IMR-90 (cell line): ENCODE measurements at regions not wholly inside any gene's neighbourhood (a gene's known extent, or its start where the extent isn't known, plus 50 kb on each side); places are given as distances from the start of the nearest gene placed in this dataset.
A peak's percentile ranks its signal among the peaks of the same experiment; 100 is the strongest.

Source experiments
- ATAC-seq: fragments of 200-7000 bp; cut with Tn5 transposase; 2 replicates; pipeline ENCODE4 v1.9.1; 2020; ENCODE audit warnings: low read depth, mild to moderate bottlenecking, moderate library complexity
- BruUV-seq: library from RNA; stranded (reverse); fragments of 400-500 nt; replicated peaks from 2 replicates; lab custom pipeline; 2021; lab: Mats Ljungman, UMichigan
- CTCF ChIA-PET: fragments of 300-600 bp; formaldehyde crosslinking; extraction: SDS; loops from one replicate; lab custom pipeline; 2021; ENCODE audit warnings: antibody characterized with exemption; lab: Yijun Ruan, JAX
- POLR2A ChIA-PET: fragments of 300-600 bp; sonication (Branson Sonifier 250); formaldehyde crosslinking; loops from one replicate; lab custom pipeline; 2022; ENCODE audit warnings: antibody characterized with exemption; ENCODE audit not compliant: unreplicated experiment; lab: Charles Lee
- DNase-seq: peaks from one replicate; pipeline ENCODE4 v3.0.0; 2013
- H2AFZ ChIP-seq: replicated peaks from 2 replicates; pipeline ENCODE3; 2013; ENCODE audit warnings: low read length, mild to moderate bottlenecking; ENCODE audit not compliant: poor library complexity
- H2AK5ac ChIP-seq: 2 replicates; pipeline ENCODE4 v1.6.1; 2013; ENCODE audit warnings: low read depth, low read length, inconsistent platforms
- H2AK9ac ChIP-seq: replicated peaks from 2 replicates; pipeline ENCODE3; 2013; ENCODE audit warnings: mild to moderate bottlenecking, low read depth, low read length, moderate library complexity; ENCODE audit not compliant: poor library complexity
- H2BK120ac ChIP-seq: 2 replicates; pipeline ENCODE4 v1.6.1; 2013; ENCODE audit warnings: low read depth, low read length, inconsistent platforms
- H2BK15ac ChIP-seq: 3 replicates; pipeline ENCODE4 v1.6.1; 2013; ENCODE audit warnings: low read depth, low read length, inconsistent platforms
- H2BK20ac ChIP-seq: 2 replicates; pipeline ENCODE4 v1.6.1; 2013; ENCODE audit warnings: low read depth, mild to moderate bottlenecking, inconsistent platforms, low read length, moderate library complexity
- H2BK5ac ChIP-seq: 2 replicates; pipeline ENCODE4 v1.6.1; 2013; ENCODE audit warnings: mild to moderate bottlenecking, low read depth, low read length, inconsistent platforms; ENCODE audit not compliant: poor library complexity, severe bottlenecking
- H3K14ac ChIP-seq: replicated peaks from 2 replicates; pipeline ENCODE4 v1.6.1; 2013; ENCODE audit warnings: low read depth, low read length, inconsistent platforms
- H3K18ac ChIP-seq: 2 replicates; pipeline ENCODE4 v1.6.1; 2013; ENCODE audit warnings: low read depth, low read length, control low read depth
- H3K23ac ChIP-seq: 2 replicates; pipeline ENCODE4 v1.6.1; 2013; ENCODE audit warnings: low read depth, low read length, inconsistent platforms
- H3K27ac ChIP-seq: 2 replicates; pipeline ENCODE4 v1.5.1; 2013; ENCODE audit warnings: mild to moderate bottlenecking, control low read depth, low read length; ENCODE audit not compliant: insufficient read depth
- H3K27me3 ChIP-seq: 2 replicates; pipeline ENCODE4 v1.6.1; 2013; ENCODE audit warnings: low read length; ENCODE audit not compliant: control insufficient read depth, insufficient read depth
- H3K36me3 ChIP-seq: 2 replicates; pipeline ENCODE4 v1.6.1; 2013; ENCODE audit warnings: low read length, mixed read lengths; ENCODE audit not compliant: control insufficient read depth, insufficient read depth
- H3K4ac ChIP-seq: 2 replicates; pipeline ENCODE4 v1.6.1; 2013; ENCODE audit warnings: low read depth, low read length, inconsistent platforms
- H3K4me1 ChIP-seq: 2 replicates; pipeline ENCODE4 v1.6.1; 2013; ENCODE audit warnings: low read length, mixed read lengths; ENCODE audit not compliant: control insufficient read depth, insufficient read depth
- H3K4me2 ChIP-seq: 2 replicates; pipeline ENCODE4 v1.6.1; 2013; ENCODE audit warnings: low read depth, mild to moderate bottlenecking, control low read depth, low read length, moderate library complexity
- H3K4me3 ChIP-seq: 2 replicates; pipeline ENCODE4 v1.5.1; 2013; ENCODE audit warnings: low read depth, mild to moderate bottlenecking, control low read depth, low read length, moderate library complexity; ENCODE audit not compliant: insufficient read depth
- H3K56ac ChIP-seq: 2 replicates; pipeline ENCODE4 v1.6.1; 2013; ENCODE audit warnings: low read length, inconsistent platforms; ENCODE audit not compliant: insufficient read depth; ENCODE audit errors: extremely low read depth
- H3K79me1 ChIP-seq, 2 experiments: 2 replicates each; pipeline ENCODE4 v1.6.1; 2013; ENCODE audit warnings: low read length in 2 of 2, inconsistent platforms in 1 of 2, low read depth in 1 of 2
- H3K9ac ChIP-seq: 2 replicates; pipeline ENCODE4 v1.6.1; 2013; ENCODE audit warnings: low read depth, low read length, control low read depth
- H3K9me1 ChIP-seq: 2 replicates; pipeline ENCODE4 v1.6.1; 2013; ENCODE audit warnings: low read length, inconsistent platforms; ENCODE audit not compliant: insufficient read depth
- H3K9me3 ChIP-seq: 2 replicates; pipeline ENCODE4 v1.6.1; 2013; ENCODE audit warnings: low read length; ENCODE audit not compliant: control insufficient read depth, insufficient read depth
- H4K20me1 ChIP-seq: 2 replicates; pipeline ENCODE4 v1.6.1; 2013; ENCODE audit warnings: low read length, inconsistent platforms; ENCODE audit not compliant: insufficient read depth
- H4K5ac ChIP-seq: 2 replicates; pipeline ENCODE4 v1.6.1; 2013; ENCODE audit warnings: mild to moderate bottlenecking, low read depth, low read length, control low read depth
- H4K8ac ChIP-seq, 2 experiments: 2 replicates each; pipeline ENCODE4 v1.6.1; 2013; ENCODE audit warnings: low read depth in 2 of 2, low read length in 2 of 2, control low read depth in 1 of 2, inconsistent platforms in 1 of 2
- H4K91ac ChIP-seq: 2 replicates; pipeline ENCODE4 v1.6.1; 2013; ENCODE audit warnings: low read depth, low read length, inconsistent platforms; ENCODE audit not compliant: insufficient read depth
- BHLHE40 ChIP-seq: fragments of 150-350 bp; IDR thresholded peaks from 2 replicates; pipeline ENCODE4 v1.6.1; 2016; ENCODE audit warnings: mild to moderate bottlenecking, low read depth, low read length
- CEBPB ChIP-seq: IDR thresholded peaks from 2 replicates; pipeline ENCODE4 v1.6.1; 2012; ENCODE audit warnings: low read depth, low read length, improper control_type of control experiment
- FOS ChIP-seq: fragments of 150-350 bp; IDR thresholded peaks from 2 replicates; pipeline ENCODE4 v1.6.1; 2016; ENCODE audit warnings: low read depth, low read length
- MAZ ChIP-seq: IDR thresholded peaks from 2 replicates; pipeline ENCODE4 v1.6.1; 2012; ENCODE audit warnings: low read depth, mild to moderate bottlenecking, low read length, improper control_type of control experiment, moderate library complexity, borderline replicate concordance
- MXI1 ChIP-seq: IDR thresholded peaks from 2 replicates; pipeline ENCODE4 v1.6.1; 2012; ENCODE audit warnings: low read depth, mild to moderate bottlenecking, low read length, moderate library complexity, borderline replicate concordance
- POLR2A ChIP-seq: IDR thresholded peaks from 2 replicates; pipeline ENCODE4 v1.6.1; 2012; ENCODE audit warnings: mild to moderate bottlenecking, low read depth, low read length
- RAD21 ChIP-seq: IDR thresholded peaks from 2 replicates; pipeline ENCODE4 v1.6.1; 2012; ENCODE audit warnings: low read length, improper control_type of control experiment
- RFX5 ChIP-seq: IDR thresholded peaks from 2 replicates; pipeline ENCODE4 v1.8.0; 2012; ENCODE audit warnings: low read depth, mild to moderate bottlenecking, low read length, moderate library complexity
- SMC3 ChIP-seq: fragments of 150-350 bp; IDR thresholded peaks from 2 replicates; pipeline ENCODE4 v1.6.1; 2016; ENCODE audit warnings: low read depth, mild to moderate bottlenecking, antibody characterized with exemption, low read length, moderate library complexity
- dilution Hi-C: fragments of 300-500 bp; cut with HindIII; formaldehyde crosslinking; loops from one replicate; pipeline ENCODE4 v1.14.3; 2018; ENCODE audit warnings: low sequenced_read_pairs; ENCODE audit not compliant: unreplicated experiment
- in situ Hi-C: fragments of 300-500 bp; cut with MboI; formaldehyde crosslinking; loops from 3 replicates; pipeline ENCODE4 v1.14.3; 2019; ENCODE audit warnings: low sequenced_read_pairs, inconsistent platforms, mixed read lengths
- intact Hi-C: fragments of 100-400 bp; cut with micrococcal nuclease; formaldehyde crosslinking; loops from 2 replicates; pipeline ENCODE4 v1.10.0; 2022
- TF ChIP-seq, protein P1 (sequence below): fragments of 150-350 bp; IDR thresholded peaks from 2 replicates; pipeline ENCODE4 v1.6.1; 2016; ENCODE audit warnings: low read depth, mild to moderate bottlenecking, low read length, moderate library complexity, borderline replicate concordance
- TF ChIP-seq, protein P2 (sequence below): conservative IDR thresholded peaks from 2 replicates; pipeline ENCODE4 v1.5.1; 2012; ENCODE audit warnings: mild to moderate bottlenecking, low read depth, low read length, improper control_type of control experiment

GRCh38 chr4:170413951-170414350 lies 324.2 kb upstream of the AADAT start:
- CTCF ChIA-PET: no interaction called here

More at GRCh38 chr4:170413951-170414350, 324.2 kb upstream of the AADAT start:
- H2BK15ac ChIP-seq: no peak overlapping the region
- H3K27ac ChIP-seq: no peak overlapping the region
- peak overlapping the region; percentile 15; the same call in 1 of the 2 replicates for H3K56ac ChIP-seq
- no peaks in the 10 kb centered on the region for H3K36me3 ChIP-seq
- H3K9me1 ChIP-seq: no peaks in the 10 kb centered on the region
- no peak overlapping the region for H4K8ac ChIP-seq
- TF ChIP-seq SMC3 (no peak), CEBPB (no peak), MXI1 (no peak), RAD21 (no peak), POLR2A (no peak), MAZ (no peak), FOS (no peak), BHLHE40 (no peak), RFX5 (no peak)
- TF ChIP-seq, protein P1, sequence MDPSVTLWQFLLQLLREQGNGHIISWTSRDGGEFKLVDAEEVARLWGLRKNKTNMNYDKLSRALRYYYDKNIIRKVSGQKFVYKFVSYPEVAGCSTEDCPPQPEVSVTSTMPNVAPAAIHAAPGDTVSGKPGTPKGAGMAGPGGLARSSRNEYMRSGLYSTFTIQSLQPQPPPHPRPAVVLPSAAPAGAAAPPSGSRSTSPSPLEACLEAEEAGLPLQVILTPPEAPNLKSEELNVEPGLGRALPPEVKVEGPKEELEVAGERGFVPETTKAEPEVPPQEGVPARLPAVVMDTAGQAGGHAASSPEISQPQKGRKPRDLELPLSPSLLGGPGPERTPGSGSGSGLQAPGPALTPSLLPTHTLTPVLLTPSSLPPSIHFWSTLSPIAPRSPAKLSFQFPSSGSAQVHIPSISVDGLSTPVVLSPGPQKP: no peak
- TF ChIP-seq, protein P2, sequence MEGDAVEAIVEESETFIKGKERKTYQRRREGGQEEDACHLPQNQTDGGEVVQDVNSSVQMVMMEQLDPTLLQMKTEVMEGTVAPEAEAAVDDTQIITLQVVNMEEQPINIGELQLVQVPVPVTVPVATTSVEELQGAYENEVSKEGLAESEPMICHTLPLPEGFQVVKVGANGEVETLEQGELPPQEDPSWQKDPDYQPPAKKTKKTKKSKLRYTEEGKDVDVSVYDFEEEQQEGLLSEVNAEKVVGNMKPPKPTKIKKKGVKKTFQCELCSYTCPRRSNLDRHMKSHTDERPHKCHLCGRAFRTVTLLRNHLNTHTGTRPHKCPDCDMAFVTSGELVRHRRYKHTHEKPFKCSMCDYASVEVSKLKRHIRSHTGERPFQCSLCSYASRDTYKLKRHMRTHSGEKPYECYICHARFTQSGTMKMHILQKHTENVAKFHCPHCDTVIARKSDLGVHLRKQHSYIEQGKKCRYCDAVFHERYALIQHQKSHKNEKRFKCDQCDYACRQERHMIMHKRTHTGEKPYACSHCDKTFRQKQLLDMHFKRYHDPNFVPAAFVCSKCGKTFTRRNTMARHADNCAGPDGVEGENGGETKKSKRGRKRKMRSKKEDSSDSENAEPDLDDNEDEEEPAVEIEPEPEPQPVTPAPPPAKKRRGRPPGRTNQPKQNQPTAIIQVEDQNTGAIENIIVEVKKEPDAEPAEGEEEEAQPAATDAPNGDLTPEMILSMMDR: no peak
- no peak for ATAC-seq
- H3K9ac ChIP-seq: no peak overlapping the region
- DNase-seq: no peak
- POLR2A ChIA-PET: no interaction called here
- H3K27me3 ChIP-seq: no peaks in the 10 kb centered on the region
- no peak overlapping the region for H2AK9ac ChIP-seq
- no peaks in the 10 kb centered on the region for H4K20me1 ChIP-seq
- no TSS peak for BruUV-seq
- no peak overlapping the region for H3K23ac ChIP-seq
- H2AFZ ChIP-seq: no peak overlapping the region
- in situ Hi-C loops: no loop called here
- no peak overlapping the region for H3K14ac ChIP-seq
- H3K4me1 ChIP-seq: no peaks in the 10 kb centered on the region
- H4K5ac ChIP-seq: no peak overlapping the region
- H2BK20ac ChIP-seq: no peak overlapping the region
- no peak overlapping the region for H4K91ac ChIP-seq
- no peak overlapping the region for H2AK5ac ChIP-seq
- H3K9me3 ChIP-seq: peaks cover 2% of the 10 kb centered on the region; the same call in 1 of the 2 replicates
- H3K4me3 ChIP-seq: no peak overlapping the region
- H2BK5ac ChIP-seq: no peak overlapping the region
- intact Hi-C loops: no loop called here
- H3K4me2 ChIP-seq: no peak overlapping the region
- H3K79me1 ChIP-seq: no peaks in the 10 kb centered on the region
- no peak overlapping the region for H3K18ac ChIP-seq
- no peak overlapping the region for H3K4ac ChIP-seq
- H2BK120ac ChIP-seq: 0 out of 2 replicates have a peak overlapping the region, but pooled peaks have one; percentile 23
- dilution Hi-C loops: no loop called here
